Endodermal cell (in vitro differentiated cells): ENCODE measurements at regions not wholly inside any gene's neighbourhood (a gene's known extent, or its start where the extent isn't known, plus 50 kb on each side); places are given as distances from the start of the nearest gene placed in this dataset.
A peak's percentile ranks its signal among the peaks of the same experiment; 100 is the strongest.

Source experiments
- DNase-seq: peaks from one replicate; pipeline ENCODE4 v3.0.0-alpha.2; 2017
- H3K27ac ChIP-seq: 2 replicates; pipeline ENCODE4 v1.5.1; 2013; ENCODE audit warnings: mild to moderate bottlenecking, low read depth, low read length, moderate library complexity
- H3K27me3 ChIP-seq: 2 replicates; pipeline ENCODE4 v1.6.1; 2013; ENCODE audit warnings: mild to moderate bottlenecking, low read length, moderate library complexity; ENCODE audit not compliant: insufficient read depth, control insufficient read depth, poor library complexity, severe bottlenecking
- H3K36me3 ChIP-seq: 2 replicates; pipeline ENCODE4 v1.7.0; 2013; ENCODE audit warnings: mild to moderate bottlenecking, low read length, moderate library complexity; ENCODE audit not compliant: control insufficient read depth, insufficient read depth
- H3K4me1 ChIP-seq: one replicate; pipeline ENCODE4 v1.7.0; 2013; ENCODE audit warnings: low read length; ENCODE audit not compliant: control insufficient read depth, insufficient read depth
- H3K4me3 ChIP-seq: 2 replicates; pipeline ENCODE4 v1.5.1; 2013; ENCODE audit warnings: mild to moderate bottlenecking, low read length, moderate library complexity
- H3K9ac ChIP-seq: 2 replicates; pipeline ENCODE4 v1.6.1; 2013; ENCODE audit warnings: mild to moderate bottlenecking, low read length, moderate library complexity; ENCODE audit not compliant: poor library complexity, severe bottlenecking; ENCODE audit errors: extremely low read depth
- H3K9me3 ChIP-seq: 2 replicates; pipeline ENCODE4 v1.6.1; 2013; ENCODE audit warnings: mild to moderate bottlenecking, low read length, moderate library complexity; ENCODE audit not compliant: control insufficient read depth
- H3K27ac Mint-ChIP-seq: 2 replicates; pipeline ENCODE4 v1.8.0; 2020; ENCODE audit warnings: mixed read lengths
- H3K27me3 Mint-ChIP-seq: 2 replicates; pipeline ENCODE4 v1.8.0; 2021; ENCODE audit warnings: mild to moderate bottlenecking, mixed read lengths; ENCODE audit not compliant: insufficient read depth
- H3K36me3 Mint-ChIP-seq: 2 replicates; pipeline ENCODE4 v1.8.0; 2020; ENCODE audit warnings: low read depth, mixed read lengths
- H3K4me1 Mint-ChIP-seq: 2 replicates; pipeline ENCODE4 v1.8.0; 2020; ENCODE audit warnings: mixed read lengths
- H3K4me3 Mint-ChIP-seq: 2 replicates; pipeline ENCODE4 v1.8.0; 2020; ENCODE audit warnings: mild to moderate bottlenecking, moderate library complexity, mixed read lengths
- H3K9me3 Mint-ChIP-seq: 2 replicates; pipeline ENCODE4 v1.8.0; 2020; ENCODE audit warnings: mild to moderate bottlenecking, mixed read lengths
- CTCF ChIP-seq: fragments of 200-600 bp; sonication (generic); conservative IDR thresholded peaks from 2 replicates; pipeline ENCODE4 v1.5.0; 2021; ENCODE audit warnings: antibody characterized with exemption, mild to moderate bottlenecking
- WGBS, 2 experiments: methylation state at CpG; one replicate each; pipeline versions ENCODE4 v1.1.5 to v1.1.7; 2013; ENCODE audit warnings: missing lambda C conversion rate in 2 of 2, mixed read lengths in 1 of 2; ENCODE audit not compliant: insufficient coverage in 1 of 2, insufficient read length in 1 of 2; 5-methylcytosine and 5-hydroxymethylcytosine counted together

DNA sequence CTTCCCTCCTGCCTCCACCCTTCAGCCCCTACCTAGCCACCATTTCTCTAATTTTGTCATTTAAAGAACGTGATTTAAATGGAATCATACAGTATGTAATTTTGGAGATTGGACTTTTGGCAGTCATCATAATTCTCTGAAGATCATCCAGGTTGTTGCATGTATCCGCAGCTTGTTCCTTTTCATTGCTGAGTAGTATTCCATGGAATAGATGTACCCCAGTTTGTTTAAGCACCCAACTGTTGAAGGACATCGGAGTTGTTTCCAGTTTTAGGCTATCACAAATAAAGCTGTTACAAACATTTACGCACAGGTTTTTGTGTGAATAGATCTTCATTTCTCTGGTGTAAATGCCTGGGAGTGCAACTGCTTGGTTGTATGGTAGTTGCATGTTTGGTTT is 61.1 kb upstream of the PWP1 start:
- Histone ChIP-seq H3K4me3 (no peak overlapping the region), H3K27me3 (peaks cover 4% of the 10 kb centered on the region), H3K4me1 (no peaks in the 10 kb centered on the region), H3K9me3 (peaks cover 13% of the 10 kb centered on the region), H3K9ac (no peak overlapping the region), H3K36me3 (no peaks in the 10 kb centered on the region), H3K27ac (no peak overlapping the region)
- no peak for DNase-seq
- no peak for TF ChIP-seq CTCF
- Mint-ChIP-seq H3K27me3 (peaks cover 3% of the 10 kb centered on the region), H3K36me3 (no peaks in the 10 kb centered on the region), H3K27ac (no peak overlapping the region), H3K4me1 (no peaks in the 10 kb centered on the region), H3K9me3 (peaks cover 16% of the 10 kb centered on the region), H3K4me3 (no peak overlapping the region)
- 90 to 100% methylated on average over 4 of the region's 4 CpGs for WGBS, 2 experiments

GRCh38 chr12:107631715-107632114 is 53.9 kb upstream of the PWP1 start:
- peaks cover 25% of the 10 kb centered on the region for H3K4me1 Mint-ChIP-seq
- Histone ChIP-seq H3K27ac (no peak overlapping the region), H3K27me3 (no peaks in the 10 kb centered on the region), H3K36me3 (no peaks in the 10 kb centered on the region), H3K9ac (no peak overlapping the region), H3K9me3 (peaks cover 14% of the 10 kb centered on the region), H3K4me3 (no peak overlapping the region), H3K4me1 (peaks cover 13% of the 10 kb centered on the region)
- no peak for DNase-seq
- peaks cover 19% of the 10 kb centered on the region for H3K9me3 Mint-ChIP-seq
- no peak overlapping the region for H3K4me3 Mint-ChIP-seq
- no peak for TF ChIP-seq CTCF
- peak overlapping the region; percentile 57 for H3K27ac Mint-ChIP-seq
- peaks cover 12% of the 10 kb centered on the region for H3K36me3 Mint-ChIP-seq
- 67 to 85% methylated on average over 2 to 3 of the region's 3 CpGs for WGBS, 2 experiments
- peaks cover 1% of the 10 kb centered on the region for H3K27me3 Mint-ChIP-seq

- WGBS, 2 experiments = 95% methylated on average over 5 of the region's 5 CpGs
- H3K4me3 Mint-ChIP-seq = no peak overlapping the region
- H3K9me3 Mint-ChIP-seq = peaks cover 19% of the 10 kb centered on the region
- peaks cover 13% of the 10 kb centered on the region for H3K4me1 ChIP-seq
- no peaks in the 10 kb centered on the region for H3K27me3 ChIP-seq
- H3K9ac ChIP-seq = no peak overlapping the region
- peaks cover 14% of the 10 kb centered on the region for H3K9me3 ChIP-seq
- H3K27ac Mint-ChIP-seq = peak overlapping the region; percentile 57
- TF ChIP-seq CTCF = no peak
- H3K4me3 ChIP-seq = no peak overlapping the region
- H3K27me3 Mint-ChIP-seq = peaks cover 1% of the 10 kb centered on the region
- no peak overlapping the region for H3K27ac ChIP-seq
- peaks cover 25% of the 10 kb centered on the region for H3K4me1 Mint-ChIP-seq
- no peak for DNase-seq
- no peaks in the 10 kb centered on the region for H3K36me3 ChIP-seq
- peaks cover 12% of the 10 kb centered on the region for H3K36me3 Mint-ChIP-seq
These were observed 53.4 kb upstream of the PWP1 start for GRCh38 chr12:107632246-107632645.
